ENCODE measurements at regions not wholly inside any gene's neighbourhood (a gene's known extent, or its start where the extent isn't known, plus 50 kb on each side); places are given as distances from the start of the nearest gene placed in this dataset.
A peak's percentile ranks its signal among the peaks of the same experiment; 100 is the strongest.

GRCh38 chr9:129343424-129344375 is 165.6 kb upstream of the IER5L start:
- no peak for DNase-seq (ENCODE audit: low read depth, low spot score)

GRCh38 chr9:129342591-129343423 is 164.7 kb upstream of the IER5L start:
- DNase-seq (ENCODE audit: low read depth, low spot score): no peak

GRCh38 chr9:129341987-129342348 is 163.9 kb upstream of the IER5L start:
- no peak for DNase-seq (ENCODE audit: low read depth, low spot score)

- no peak for DNase-seq (ENCODE audit: low read depth, low spot score)
Observed at GRCh38 chr9:129341171-129341986, 163.3 kb upstream of the IER5L start.

- no peak for DNase-seq (ENCODE audit: low read depth, low spot score)
Observed at GRCh38 chr9:129340427-129341170, 162.5 kb upstream of the IER5L start.

GRCh38 chr9:129339539-129340157 is 161.6 kb upstream of the IER5L start:
- no peak for DNase-seq (ENCODE audit: low read depth, low spot score)

GRCh38 chr9:129338724-129339430 is 160.8 kb upstream of the IER5L start:
- peak; percentile 37 for DNase-seq (ENCODE audit: low read depth, low spot score)

GRCh38 chr9:129337336-129338140 is 159.5 kb upstream of the IER5L start:
- no peak for DNase-seq (ENCODE audit: low read depth, low spot score)

- peak; percentile 96 for DNase-seq (ENCODE audit: low read depth, low spot score)
Observed at GRCh38 chr9:129336601-129337331, 158.7 kb upstream of the IER5L start.

- DNase-seq (ENCODE audit: low read depth, low spot score): peak; percentile 77
Observed at GRCh38 chr9:129336130-129336528, 158.1 kb upstream of the IER5L start.

- no peak for DNase-seq (ENCODE audit: low read depth, low spot score)
Observed at GRCh38 chr9:129335464-129336129, 157.5 kb upstream of the IER5L start.

- DNase-seq (ENCODE audit: low read depth, low spot score): peak; percentile 99
Observed at GRCh38 chr9:129334105-129334935, 156.3 kb upstream of the IER5L start.

- DNase-seq (ENCODE audit: low read depth, low spot score): no peak
Observed at GRCh38 chr9:129333617-129334104, 155.6 kb upstream of the IER5L start.

- no peak for DNase-seq (ENCODE audit: low read depth, low spot score)
Observed at GRCh38 chr9:129332581-129332980, 154.5 kb upstream of the IER5L start.

- no peak for DNase-seq (ENCODE audit: low read depth, low spot score)
Observed at GRCh38 chr9:129331772-129332500, 153.9 kb upstream of the IER5L start.

GRCh38 chr9:129331493-129331765 is 153.4 kb upstream of the IER5L start:
- DNase-seq (ENCODE audit: low read depth, low spot score): no peak

Data from astrocyte of the hippocampus (primary cell).